Cardiac muscle cell (in vitro differentiated cells and primary cell): ENCODE measurements at regions not wholly inside any gene's neighbourhood (a gene's known extent, or its start where the extent isn't known, plus 50 kb on each side); places are given as distances from the start of the nearest gene placed in this dataset.
"Not testable (repeated sequence)": the region's sequence is repeated elsewhere in the genome, so short reads cannot be mapped to it uniquely, and the experiment has no call there.

Experiments used
- DNase-seq, 2 donors: peaks; one replicate each; pipeline versions ENCODE4 v3.0.0 to v3.0.0-alpha.2; 2010 to 2017; ENCODE audit warnings: low read depth in 1 of 2, low spot score in 1 of 2
- H3K27ac ChIP-seq: fragments of 200-600 bp; sonication (generic); 2 replicates; pipeline ENCODE4 v1.5.1; 2016
- H3K27me3 ChIP-seq: fragments of 200-600 bp; sonication (generic); 2 replicates; pipeline ENCODE4 v1.6.0; 2016; ENCODE audit warnings: control low read depth
- H3K36me3 ChIP-seq: fragments of 200-600 bp; sonication (generic); 2 replicates; pipeline ENCODE4 v1.5.1; 2016; ENCODE audit warnings: control low read depth
- H3K4me1 ChIP-seq: fragments of 200-600 bp; sonication (generic); 2 replicates; pipeline ENCODE4 v1.8.1; 2017; ENCODE audit warnings: low read depth, mild to moderate bottlenecking, mixed run types
- H3K4me3 ChIP-seq: fragments of 200-600 bp; sonication (generic); 2 replicates; pipeline ENCODE4 v1.5.1; 2016; ENCODE audit warnings: mild to moderate bottlenecking
- H3K9me3 ChIP-seq: fragments of 200-600 bp; sonication (generic); 2 replicates; pipeline ENCODE4 v1.5.1; 2017; ENCODE audit warnings: low read depth, mild to moderate bottlenecking, control low read depth
- TF ChIP-seq, protein P1 (sequence below): IDR thresholded peaks from 2 replicates; pipeline ENCODE4 v1.5.1; 2012; ENCODE audit warnings: low read depth, mild to moderate bottlenecking, low read length

DNA sequence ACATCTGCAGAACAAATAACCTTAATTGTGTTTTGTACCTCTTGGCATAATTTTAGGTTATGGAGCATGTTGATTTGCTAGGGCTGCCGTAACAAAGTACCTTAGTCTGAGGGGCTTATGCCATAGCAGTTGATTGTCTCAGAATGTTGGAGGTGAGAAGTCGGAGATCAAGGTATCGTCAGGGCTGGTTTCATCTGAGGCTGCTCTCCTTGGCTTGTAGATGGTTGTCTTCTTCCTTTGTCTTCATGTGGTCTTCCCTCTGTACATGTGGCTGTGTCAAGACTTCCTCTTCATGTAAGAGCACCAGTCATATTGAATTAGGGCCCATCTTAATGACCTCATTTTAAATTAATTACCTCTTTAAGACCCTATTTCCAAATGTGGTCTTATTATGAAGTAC is 64.4 kb upstream of the PTHLH start:
- Histone ChIP-seq H3K36me3 (no peaks in the 10 kb centered on the region), H3K27ac (no peak overlapping the region), H3K9me3 (no peaks in the 10 kb centered on the region), H3K4me1 (no peaks in the 10 kb centered on the region), H3K27me3 (no peaks in the 10 kb centered on the region), H3K4me3 (no peak overlapping the region)
- TF ChIP-seq, protein P1, sequence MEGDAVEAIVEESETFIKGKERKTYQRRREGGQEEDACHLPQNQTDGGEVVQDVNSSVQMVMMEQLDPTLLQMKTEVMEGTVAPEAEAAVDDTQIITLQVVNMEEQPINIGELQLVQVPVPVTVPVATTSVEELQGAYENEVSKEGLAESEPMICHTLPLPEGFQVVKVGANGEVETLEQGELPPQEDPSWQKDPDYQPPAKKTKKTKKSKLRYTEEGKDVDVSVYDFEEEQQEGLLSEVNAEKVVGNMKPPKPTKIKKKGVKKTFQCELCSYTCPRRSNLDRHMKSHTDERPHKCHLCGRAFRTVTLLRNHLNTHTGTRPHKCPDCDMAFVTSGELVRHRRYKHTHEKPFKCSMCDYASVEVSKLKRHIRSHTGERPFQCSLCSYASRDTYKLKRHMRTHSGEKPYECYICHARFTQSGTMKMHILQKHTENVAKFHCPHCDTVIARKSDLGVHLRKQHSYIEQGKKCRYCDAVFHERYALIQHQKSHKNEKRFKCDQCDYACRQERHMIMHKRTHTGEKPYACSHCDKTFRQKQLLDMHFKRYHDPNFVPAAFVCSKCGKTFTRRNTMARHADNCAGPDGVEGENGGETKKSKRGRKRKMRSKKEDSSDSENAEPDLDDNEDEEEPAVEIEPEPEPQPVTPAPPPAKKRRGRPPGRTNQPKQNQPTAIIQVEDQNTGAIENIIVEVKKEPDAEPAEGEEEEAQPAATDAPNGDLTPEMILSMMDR, result no peak
- DNase-seq, result no peak

DNA sequence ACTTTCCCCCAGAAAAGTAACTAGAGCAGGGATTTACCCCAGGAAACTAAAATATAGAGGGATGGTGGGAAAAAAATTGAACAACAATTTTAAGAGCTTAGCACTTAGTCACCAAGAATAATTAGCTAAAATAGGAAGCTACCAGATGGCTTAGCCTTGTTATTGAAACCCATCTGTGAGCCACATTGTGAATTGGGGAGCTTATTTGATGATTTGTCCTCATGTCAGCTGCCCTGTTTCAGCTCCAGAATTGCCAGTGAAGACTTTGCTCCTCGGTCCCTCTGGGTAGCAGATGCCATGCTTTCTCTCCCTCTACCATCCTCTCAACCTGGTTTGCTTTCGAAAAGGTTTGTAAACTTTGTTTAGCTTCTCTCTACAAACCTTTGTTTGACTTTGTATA is 67.7 kb upstream of the PTHLH start:
- TF ChIP-seq, protein P1, result no peak
- Histone ChIP-seq H3K4me3 (no peak overlapping the region), H3K4me1 (no peaks in the 10 kb centered on the region), H3K9me3 (no peaks in the 10 kb centered on the region), H3K27ac (no peak overlapping the region), H3K27me3 (no peaks in the 10 kb centered on the region), H3K36me3 (no peaks in the 10 kb centered on the region)
- DNase-seq, result no peak

- H3K36me3 ChIP-seq, H3K27ac ChIP-seq, H3K4me3 ChIP-seq, H3K9me3 ChIP-seq, H3K27me3 ChIP-seq, DNase-seq, H3K4me1 ChIP-seq: not testable (repeated sequence)
Observed at GRCh38 chr12:28046600-28046999, 74.1 kb upstream of the PTHLH start.

DNA sequence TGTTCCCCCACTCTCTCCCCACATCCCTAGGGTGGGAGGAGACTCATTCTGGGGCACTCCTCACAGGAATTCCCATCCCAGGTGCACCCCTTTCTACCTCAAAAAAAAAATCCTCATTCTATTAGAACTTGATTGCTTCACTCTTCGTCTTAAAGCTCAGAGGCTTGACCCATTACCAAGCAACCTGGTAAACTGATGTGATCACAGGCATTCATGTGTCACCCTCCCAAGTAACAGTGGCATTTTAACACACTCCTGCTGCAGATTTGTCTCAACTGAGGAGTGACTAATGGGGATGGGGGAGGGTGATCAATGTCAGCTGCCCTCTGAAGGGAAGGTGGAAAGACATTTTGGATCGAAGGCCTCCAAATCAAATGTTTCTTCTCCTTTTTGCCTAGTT is 78.1 kb upstream of the PTHLH start:
- H3K4me1 ChIP-seq, result no peaks in the 10 kb centered on the region

DNA sequence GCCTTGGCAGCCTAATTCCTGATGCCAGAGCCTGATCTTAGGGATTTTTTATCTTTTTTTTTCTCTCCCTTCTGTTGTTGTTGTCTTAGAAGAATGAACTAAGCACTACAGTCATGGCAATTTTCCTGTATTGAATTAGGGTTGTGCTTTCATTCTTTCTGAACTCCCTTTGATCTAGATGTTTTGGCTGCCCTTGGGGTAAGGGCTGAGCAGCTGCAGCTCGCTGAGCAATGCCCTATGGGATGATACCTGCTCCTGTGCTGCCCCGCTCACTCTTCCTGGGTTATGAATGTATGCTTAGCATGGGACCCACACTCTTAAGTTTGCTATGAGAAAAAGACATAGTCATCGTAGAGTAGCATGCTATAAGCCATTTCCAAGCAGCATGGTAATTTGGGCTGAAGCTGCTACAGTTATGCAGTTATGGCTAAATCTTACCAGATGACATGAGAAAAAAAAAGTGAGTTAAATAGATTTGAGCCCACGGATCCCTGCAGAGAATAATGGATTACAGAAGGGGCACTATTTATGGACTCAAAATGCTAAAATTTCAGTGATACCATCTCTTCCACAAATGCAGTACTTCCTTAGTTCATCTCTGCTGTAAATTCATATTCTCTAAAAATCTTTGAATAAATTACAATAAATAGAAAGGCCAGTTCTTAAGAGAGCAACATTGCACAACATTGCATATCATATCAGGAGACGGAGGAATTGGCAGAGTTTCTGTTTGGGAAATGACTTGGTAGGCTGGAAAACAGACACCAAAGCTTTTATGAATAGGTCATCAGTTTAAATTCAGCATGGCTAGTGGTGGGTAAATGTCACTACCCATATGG is 79.2 kb upstream of the PTHLH start:
- H3K4me3 ChIP-seq, result no peak overlapping the region
- H3K36me3 ChIP-seq, result no peaks in the 10 kb centered on the region
- TF ChIP-seq, protein P1, result no peak
- no peaks in the 10 kb centered on the region for H3K27me3 ChIP-seq
- no peaks in the 10 kb centered on the region for H3K4me1 ChIP-seq
- H3K9me3 ChIP-seq, result no peaks in the 10 kb centered on the region
- DNase-seq, result peak in 1 of 2 donors; percentile 91
- H3K27ac ChIP-seq, result no peak overlapping the region

More for the DNA sequence above, 78.1 kb upstream of the PTHLH start:
- no peaks in the 10 kb centered on the region for H3K36me3 ChIP-seq
- no peak overlapping the region for H3K4me3 ChIP-seq
- H3K27ac ChIP-seq, result no peak overlapping the region
- no peaks in the 10 kb centered on the region for H3K9me3 ChIP-seq
- TF ChIP-seq, protein P1, result no peak
- DNase-seq, result no peak
- no peaks in the 10 kb centered on the region for H3K27me3 ChIP-seq

DNA sequence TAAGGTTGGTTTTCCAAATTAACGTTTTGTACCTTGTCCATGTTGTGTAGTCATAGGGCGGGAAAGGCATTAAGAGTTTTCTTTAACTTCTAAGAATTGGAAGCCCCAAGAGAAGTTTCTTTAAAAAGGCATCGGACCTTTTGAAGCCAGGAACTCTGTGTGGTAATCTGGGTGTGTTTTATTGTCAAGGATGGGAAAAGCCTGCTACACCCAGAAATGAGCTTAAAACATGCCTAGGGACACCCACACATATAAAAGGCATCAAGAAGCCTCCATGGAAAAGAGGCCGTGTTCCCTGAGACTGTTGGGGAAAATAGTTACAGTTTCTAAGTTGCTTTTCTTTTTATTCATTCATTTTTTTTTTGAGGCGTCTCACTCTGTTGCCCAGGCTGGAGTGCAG is 81.0 kb upstream of the PTHLH start:
- H3K27ac ChIP-seq, result no peak overlapping the region
- H3K36me3 ChIP-seq, result no peaks in the 10 kb centered on the region
- H3K9me3 ChIP-seq, result no peaks in the 10 kb centered on the region
- H3K4me3 ChIP-seq, result no peak overlapping the region
- H3K4me1 ChIP-seq, result no peaks in the 10 kb centered on the region
- TF ChIP-seq, protein P1, result no peak
- DNase-seq, result no peak
- no peaks in the 10 kb centered on the region for H3K27me3 ChIP-seq
